Effector CD4-positive, alpha-beta T cell (primary cell): ENCODE measurements at regions not wholly inside any gene's neighbourhood (a gene's known extent, or its start where the extent isn't known, plus 50 kb on each side); places are given as distances from the start of the nearest gene placed in this dataset.

ENCODE experiments used
- DNase-seq: peaks from one replicate; pipeline ENCODE4 v3.0.0-alpha.2; 2020

DNA sequence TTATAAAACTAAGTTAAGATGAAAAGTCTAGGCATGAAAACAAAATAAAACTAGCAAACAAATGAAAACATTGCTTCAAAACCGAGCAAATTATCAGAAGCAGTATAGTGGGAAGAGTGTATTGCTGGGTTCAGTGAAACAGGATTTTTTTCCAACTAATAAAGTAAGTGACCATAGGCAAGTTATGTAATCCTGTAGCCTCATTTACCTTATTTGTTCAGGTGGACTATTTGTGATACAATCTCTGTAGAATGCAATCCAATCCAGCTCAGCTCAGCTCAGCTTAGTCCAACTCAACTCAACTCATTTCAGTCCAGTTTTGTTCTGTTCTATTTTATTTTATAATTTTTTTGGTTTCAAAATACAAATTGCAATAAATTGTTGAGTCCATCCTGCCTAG, 276.7 kb upstream of the LRIG3 start:
- no peak for DNase-seq

DNA sequence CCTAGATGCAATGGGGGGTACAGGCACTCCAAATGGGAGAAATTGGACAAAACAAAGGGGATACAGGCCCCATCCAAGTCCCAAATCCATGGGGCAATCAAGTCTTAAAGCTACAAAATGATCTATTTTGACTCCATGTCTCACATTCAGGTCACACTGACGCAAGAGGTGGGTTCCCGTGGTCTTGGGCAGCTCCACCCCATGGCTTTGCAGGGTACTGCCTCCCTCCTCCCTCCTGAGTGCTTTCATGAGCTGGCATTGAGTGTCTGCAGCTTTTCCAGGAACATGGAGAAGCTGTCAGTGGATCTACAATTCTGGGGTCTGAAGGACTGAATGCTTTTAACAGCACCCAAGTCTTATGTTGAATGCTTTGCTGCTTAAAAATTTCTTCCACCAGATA, 274.5 kb upstream of the LRIG3 start:
- DNase-seq = no peak

DNA sequence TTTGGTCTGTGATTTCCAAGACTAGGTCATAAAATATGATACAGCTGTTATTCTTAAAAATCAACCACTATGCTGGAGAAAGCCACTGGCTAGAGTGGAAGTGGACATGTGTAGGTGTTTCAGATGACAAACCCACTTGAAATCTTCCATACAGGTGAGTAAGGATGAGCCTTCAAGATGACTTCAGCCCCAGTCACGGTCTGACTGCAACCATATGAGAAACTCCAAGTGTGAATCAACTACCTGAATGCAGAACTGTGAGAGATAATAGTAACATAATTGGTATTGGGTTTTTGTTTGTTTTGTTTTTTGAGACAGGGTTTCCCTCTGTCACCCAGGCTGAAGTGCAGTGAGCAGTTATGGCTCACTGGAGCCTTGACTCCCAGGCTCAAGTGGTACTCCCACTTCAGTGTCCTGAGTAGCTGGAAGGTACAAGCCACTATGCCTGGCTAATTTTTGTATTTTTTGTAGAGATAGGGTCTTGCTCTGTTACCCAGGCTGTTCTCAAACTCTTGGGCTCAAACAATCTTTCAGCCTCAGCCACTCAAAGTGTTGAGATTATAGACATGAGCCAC, 273.3 kb upstream of the LRIG3 start:
- no peak for DNase-seq

DNA sequence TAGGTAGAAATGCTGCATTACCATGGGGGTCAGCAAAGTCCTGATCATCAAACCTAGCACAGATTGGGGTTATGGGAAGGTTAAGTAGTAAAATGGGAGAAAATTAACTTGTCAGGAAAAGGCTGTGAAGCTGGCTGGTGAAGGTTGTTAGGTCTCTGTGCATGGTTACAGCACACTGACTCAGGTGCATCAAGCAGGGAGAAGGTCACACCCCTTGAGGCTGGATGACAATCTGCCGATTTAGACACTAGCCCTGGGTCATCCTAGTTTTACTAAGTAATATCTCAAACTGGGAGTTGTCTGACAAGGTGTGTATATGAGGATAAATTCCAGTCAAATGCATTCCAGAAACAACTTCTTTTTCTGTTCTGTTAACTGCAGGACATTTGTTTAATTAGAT, 271.1 kb upstream of the LRIG3 start:
- DNase-seq = no peak

DNA sequence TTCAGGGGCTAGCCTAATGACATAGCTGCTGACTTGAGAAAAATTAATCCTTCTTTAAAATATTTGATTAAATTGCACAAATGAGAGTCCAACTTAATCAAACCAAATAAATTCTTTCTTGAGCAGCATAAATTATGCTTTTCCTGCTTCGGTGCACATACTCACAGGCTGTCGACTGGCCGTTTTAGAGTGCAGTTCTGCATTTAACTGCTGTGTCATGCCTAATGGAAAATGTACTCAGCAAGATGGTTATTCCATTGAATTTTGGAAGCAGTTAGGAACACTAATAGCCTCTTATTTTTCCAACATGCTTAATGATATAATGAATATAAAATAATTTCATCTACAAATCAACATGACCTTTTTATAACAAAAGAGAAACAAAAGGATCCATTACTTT, 266.1 kb upstream of the LRIG3 start:
- no peak for DNase-seq

DNA sequence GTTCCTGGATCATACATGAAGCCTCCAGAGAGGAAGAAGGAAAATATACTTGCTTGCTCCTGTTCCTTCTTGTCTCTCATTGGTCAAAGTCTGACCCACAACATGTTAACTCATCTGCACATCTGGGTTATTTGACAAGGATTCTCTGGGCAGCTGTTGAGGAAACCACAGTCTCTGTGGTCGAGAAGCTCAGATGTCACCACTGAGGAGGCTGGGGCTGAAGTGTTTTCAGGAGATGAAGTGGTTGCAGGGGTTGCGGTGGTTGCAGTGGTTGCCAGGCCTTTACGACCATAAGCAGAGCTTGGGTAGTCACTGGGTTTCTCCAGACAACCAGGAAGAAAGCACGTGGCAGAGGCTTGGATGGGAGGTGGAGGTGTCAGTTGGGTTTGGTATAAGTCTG, 265.0 kb upstream of the LRIG3 start:
- no peak for DNase-seq

DNA sequence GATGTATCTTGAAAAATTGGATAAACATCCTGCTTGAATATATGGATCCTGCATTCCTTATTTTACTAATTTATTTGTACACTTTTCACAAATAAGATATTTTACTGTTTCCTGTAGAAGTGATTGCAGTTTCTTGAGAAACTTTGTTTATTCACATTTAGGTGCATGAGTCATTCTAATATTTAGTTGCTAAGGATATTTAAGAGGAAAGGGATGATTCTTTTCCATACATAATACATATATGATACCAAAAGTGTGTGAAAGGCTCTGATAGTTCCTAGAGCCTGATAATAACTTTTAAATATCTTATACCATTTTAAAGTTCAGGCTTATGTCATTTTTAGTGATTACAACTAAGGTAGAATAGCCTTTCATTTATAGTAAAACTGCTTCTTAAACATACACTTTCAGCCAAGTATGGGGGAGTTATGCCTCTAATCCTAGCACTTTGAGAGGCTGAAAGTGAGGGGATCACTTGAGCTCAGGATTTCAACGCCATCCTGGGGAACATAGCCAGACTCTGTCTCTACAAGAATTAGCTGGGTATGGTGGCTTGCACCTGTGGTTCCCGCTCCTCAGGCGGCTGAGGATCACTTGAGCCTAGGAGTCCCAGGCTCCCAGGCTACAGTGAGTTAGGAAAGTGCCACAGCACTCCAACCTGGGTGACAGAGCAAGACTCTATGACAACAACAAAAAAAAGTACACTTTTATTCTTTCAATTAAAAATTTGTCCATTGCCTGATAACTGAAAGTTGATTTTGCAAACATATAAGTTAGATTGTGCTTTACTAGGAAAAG, 262.6 kb upstream of the LRIG3 start:
- no peak for DNase-seq

DNA sequence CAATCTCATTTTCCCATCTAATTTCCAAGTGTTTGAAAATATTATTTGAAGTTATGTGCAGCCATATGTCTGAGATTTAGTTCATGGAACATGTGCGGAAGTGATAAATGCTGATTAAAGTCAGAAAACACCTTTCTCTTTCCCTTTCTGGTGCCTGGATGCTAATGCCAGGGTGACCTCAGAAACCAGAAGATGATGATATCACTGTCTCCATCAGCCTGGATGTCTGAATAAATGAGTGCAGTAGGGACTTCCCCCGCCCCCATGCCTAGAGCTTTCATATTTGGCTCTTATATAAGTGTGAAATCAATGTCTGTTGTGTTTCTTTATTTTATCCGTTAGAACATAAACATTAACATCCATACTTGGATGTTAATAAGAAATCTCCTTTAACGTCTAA, 261.9 kb upstream of the LRIG3 start:
- DNase-seq = no peak

DNA sequence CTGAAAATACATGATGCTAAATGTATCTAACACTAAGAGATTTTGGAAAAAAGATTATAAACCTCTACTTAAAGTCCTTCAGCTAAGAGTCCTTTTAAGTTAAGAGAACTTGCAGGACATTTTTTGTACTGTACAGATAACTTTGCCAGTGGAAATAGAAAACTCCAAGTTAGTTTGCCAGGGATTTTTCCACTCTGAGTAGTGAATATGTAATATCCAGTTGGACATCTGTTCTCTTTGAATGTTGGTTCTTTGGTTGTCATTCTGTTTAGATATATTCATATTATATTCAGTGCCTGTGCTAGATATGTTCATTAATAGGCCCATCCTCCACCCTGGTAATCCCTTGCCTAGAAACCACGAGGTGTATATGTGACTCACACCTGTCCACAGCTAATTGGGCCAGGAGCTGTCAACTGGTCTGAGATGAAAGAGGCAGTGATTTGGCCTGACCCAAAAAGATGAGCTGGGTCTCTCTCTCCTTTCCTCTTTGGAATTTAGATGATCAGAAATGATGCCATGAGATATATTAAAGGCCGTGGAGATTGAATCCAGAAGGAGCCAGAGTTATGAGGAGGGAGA, 261.0 kb upstream of the LRIG3 start:
- DNase-seq = no peak

DNA sequence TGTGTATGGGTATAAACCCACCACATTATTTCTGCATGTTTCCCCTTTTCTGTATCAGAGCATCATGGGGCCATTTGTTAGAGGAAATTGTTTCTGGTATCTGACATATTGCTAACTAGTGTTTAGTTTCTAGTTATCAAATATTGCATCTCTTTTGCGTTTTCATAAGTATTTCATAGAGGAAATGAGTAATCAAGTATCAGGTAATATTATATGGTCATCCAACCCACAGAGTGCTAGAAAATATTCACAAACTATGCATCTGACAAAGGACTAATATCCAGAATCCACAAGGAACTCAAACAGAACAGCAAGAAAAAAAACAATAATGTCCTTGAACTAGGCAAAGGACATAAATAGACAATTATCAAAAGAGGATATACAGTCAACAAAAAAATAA, 258.9 kb upstream of the LRIG3 start:
- no peak for DNase-seq

DNA sequence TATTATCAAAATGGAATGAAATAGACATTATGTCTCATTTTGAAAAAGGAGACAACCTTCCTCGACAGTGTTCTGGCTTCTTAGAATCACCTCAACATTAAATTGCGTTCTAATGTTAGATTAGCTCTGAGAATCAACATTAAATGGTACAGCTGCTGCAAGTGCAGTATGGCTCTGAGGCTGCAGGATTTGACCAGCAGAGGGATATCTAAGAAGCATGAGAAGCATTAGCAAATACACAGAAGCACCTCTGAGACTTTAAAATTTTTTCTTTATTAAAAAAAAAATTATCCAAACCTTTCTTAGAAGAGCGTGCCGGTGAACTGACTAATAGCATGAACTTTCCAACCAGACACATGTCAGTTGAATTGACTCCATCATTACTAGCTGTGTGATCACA, 253.4 kb upstream of the LRIG3 start:
- DNase-seq = no peak

DNA sequence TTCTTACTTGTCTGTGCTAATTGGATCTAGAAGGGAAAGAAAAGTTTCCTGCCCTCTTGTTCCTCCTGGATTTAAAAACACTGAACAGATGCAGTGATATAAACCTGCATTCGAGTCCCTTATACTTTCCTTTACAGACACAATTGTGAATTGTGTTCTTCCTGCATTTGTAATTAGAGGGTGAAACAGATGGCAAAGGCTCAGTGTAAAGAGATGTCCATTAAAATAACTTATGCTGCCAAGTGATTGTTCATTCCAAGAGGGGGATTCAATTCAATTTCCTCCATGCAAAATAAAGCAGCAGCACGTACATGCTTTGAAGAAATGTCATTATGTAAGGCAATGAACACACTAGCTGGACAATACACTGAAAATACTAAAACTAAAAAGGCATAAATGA, 248.3 kb upstream of the LRIG3 start:
- no peak for DNase-seq

DNA sequence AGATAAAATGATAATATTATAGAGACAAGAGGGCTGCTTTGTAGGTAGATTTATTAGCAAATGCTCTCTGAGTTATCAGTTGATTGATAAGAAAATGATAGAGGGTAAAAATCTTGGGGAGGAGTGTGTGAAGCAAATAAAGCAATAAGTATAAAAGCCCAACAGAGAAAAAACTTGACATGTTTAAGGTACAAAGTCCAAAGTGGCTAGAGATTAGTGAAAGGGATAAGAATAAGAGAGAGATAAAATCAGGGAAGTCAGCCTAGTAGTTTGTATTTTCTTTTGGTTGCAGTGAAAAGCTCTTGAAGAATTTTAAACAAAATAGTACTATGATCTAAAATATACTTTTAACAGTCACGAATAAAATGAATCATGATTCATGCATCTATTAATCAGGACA, 246.2 kb upstream of the LRIG3 start:
- DNase-seq = no peak

DNA sequence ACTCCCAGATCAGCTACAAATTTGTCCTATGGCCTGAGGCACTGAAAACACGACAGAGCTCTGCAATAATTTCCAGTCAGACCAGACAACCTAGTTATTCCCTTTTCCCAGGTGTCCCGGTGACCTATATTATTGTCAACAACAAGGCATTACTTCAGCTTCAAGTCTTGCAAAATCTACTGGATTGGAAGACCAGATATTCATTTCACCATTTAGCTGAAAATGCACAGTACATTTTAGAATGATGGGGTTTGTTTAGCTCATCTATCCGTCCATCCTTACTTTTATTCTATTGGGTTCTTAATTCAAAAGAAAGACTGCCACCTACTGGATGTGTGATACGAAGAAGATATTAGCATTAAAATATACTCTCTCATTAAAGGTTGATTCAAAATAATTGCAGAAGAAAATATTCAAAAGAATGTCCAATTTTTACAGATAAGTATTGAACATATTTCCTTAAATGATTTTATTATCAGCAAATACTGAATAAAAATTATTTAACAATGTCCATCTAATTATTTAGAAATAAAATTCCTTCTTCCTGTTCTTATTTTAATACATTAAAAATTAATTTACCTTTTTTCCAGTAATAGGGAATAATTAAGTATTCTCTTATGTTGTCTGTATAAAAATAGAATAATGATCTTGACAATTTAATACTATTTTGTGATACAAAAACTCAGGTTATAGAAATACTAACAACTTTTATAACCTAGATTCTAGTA, 244.9 kb upstream of the LRIG3 start:
- no peak for DNase-seq

DNA sequence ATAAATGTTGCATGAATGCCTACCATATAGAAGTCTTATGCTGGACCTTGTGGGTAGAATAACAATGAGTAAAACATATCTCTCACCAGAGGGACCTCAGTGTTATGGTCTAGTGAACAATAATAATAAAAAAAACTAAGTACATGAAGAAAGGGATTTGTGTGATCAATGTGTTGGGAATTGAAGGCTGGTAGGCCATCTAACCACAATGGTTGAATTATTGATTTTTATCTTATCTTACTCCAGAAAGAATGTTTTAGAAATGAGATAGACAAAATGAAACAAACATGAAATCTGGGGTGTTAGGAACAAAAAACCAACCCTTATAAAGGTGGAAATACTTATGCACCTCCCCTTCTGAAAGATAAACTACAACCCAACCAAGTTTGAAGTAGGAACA, 243.9 kb upstream of the LRIG3 start:
- DNase-seq = no peak

DNA sequence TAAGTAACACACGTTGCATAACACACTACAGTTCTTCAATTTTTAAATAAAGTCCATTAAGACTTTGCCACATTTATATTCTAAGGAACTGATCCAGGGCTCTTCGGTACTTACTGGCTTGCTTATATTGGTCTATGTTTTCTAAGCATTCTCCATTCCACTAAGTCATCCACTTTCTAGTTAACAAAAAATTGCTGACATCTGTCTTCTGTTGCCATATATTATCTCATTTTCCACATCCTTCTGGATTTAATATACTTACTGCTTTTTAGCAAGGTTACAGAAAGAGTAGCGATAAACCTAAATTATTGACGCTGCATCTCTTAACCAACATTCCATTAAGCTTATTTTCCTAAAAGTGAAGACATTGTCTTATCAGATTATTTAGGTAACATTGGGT, 238.4 kb upstream of the LRIG3 start:
- DNase-seq = no peak

DNA sequence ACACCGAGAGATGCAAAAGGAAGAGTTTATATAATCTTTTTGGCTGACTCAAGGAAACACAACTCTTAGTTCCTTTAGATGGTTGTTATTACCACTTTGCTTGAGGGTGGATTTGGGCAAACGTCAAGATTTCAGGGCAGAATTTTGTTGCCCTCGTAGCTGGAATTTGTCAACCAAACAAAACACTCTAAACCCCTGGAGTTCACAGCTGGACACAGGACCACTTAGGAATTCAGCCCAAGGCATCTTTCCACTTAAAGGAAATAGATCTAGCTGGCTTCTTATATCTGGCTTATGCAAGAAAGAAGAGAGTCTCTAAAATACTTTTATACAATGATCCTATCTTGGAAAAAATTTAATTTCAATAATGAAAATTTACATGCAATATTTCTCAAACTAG, 237.8 kb upstream of the LRIG3 start:
- no peak for DNase-seq

DNA sequence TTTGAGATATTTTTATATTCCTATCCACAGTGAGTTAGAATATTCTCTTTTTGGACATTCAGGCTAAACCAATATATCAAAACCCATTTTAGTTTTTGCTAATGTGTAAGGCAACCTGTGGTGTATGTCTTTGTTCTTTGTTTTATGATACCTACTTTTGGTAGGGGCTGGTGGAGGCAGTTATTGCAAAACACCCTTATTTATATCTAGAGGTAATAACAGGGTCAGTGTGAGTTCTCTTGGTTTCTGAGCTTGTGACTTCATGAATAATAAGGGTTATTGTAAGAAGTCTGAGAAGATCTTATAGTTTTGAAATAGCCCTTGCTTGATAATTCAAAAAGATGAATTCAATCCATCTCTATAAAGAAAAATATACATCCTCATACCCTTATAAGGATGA, 235.1 kb upstream of the LRIG3 start:
- DNase-seq = no peak

DNA sequence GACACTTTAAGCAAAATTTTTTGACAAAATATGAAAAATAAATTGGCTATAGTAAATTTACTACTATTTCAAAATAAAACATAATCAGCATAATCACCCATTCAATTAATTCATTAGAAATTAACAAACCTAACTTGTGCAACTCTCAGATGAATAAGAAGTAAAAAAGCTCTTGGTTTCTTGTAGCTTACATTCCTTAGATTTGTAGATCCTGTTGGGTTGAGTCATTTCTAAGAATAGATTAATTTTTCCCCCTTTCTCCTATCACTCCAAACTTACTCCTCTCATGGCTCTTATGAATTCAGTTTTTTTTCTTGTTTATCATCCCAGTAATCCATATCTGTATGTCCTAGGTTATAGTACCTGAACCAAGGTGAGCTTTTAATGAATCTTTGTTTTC, 230.9 kb upstream of the LRIG3 start:
- DNase-seq = no peak

DNA sequence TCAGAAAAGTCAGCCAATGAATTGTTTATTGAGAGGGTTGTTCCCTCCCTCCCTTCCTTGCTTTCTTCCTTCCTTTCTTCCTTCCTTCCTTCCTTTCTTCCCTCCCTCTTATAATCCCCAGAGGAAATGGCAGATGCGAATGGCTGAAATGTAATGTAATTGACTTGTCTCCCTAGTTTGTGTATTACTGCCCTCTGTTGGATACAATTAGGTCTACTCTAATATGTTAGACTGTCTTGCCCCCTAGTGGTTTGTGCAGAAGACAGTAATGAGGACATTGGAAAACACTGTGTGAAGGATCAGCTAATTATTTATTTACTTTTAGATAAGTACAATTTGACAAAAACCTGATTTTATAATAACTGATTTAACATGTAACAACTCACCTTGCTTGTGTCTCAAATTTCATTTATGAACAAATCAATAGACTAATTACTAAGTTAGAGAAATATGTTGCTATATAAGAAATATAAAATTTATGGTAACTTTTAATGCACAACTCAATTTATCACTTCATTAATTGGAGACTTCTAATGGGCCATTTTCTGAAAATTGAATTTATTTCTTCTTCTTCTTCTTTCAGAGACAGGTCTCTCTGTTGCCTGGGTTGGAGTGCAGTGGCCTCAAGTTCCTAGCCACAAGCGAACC, 229.8 kb upstream of the LRIG3 start:
- DNase-seq = no peak

DNA sequence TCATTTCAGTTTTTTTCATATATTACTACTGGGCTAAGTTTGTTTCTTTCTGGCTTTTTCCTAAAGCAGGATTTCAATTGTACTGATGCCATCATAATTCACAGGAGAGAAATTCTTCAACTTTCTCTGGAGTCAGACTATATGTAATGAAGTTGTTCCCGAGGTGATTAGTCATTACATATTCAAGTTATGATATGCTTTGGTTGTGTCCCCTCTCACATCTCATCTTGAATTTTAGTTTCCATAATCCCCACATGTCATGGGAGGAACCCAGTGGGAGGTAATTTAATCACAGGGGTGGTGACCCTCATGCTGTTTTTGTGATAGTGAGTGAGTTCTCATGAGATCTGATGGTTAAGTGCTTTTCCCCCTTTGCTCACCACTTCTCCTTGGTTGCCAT, 227.5 kb upstream of the LRIG3 start:
- no peak for DNase-seq

DNA sequence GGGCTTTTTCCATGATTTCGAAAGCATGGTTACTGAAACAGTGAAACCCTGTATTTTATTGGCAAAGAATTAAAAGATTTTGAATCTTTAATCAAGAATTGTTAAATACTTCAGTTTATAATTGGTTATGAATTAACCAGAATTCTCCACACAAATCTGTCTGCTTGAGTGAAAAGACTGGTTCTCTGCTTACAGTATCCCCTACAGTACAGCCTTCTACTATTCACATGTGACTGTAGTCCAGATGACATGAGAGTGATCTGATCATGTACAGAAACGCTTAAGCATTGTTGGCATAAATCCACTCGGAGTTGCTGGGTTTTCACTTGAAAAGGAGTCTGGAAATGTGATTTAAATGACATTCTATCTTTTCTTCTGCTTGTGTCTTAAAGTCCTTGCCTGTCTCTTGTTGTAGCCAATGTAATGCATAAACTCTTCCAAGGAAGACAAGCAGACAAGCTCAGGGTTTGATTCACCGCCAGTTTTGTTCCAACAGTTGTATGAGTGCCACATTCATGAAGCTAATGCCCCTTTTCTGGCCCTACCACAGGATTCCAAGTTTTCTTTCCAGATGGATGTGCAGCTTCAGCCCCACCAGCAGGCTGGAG, 222.0 kb upstream of the LRIG3 start:
- DNase-seq = no peak

DNA sequence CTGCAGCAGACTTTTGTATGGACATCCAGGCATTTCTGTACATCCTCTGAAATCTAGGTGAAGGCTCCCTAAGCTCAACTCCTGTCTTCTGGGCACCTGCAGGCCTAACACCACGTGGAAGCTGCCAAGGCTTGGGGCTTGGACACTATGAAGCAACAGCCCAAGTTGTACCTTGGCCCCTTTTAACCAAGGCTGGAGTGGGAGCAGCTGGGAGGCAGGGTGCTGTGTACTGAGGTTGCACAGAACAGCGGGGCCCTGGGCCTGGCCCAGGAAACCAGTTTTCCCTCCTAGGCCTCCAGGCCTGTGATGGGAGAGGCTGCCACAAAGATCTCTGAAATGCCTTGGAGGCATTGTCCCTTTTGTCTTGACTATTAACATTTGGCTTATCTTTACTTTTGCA, 214.4 kb upstream of the LRIG3 start:
- no peak for DNase-seq
